HUES64 (cell line): ENCODE measurements at regions not wholly inside any gene's neighbourhood (a gene's known extent, or its start where the extent isn't known, plus 50 kb on each side); places are given as distances from the start of the nearest gene placed in this dataset.
"Not testable (repeated sequence)": the region's sequence is repeated elsewhere in the genome, so short reads cannot be mapped to it uniquely, and the experiment has no call there.

Experiments used
- H3K27ac ChIP-seq: 2 replicates; pipeline ENCODE4 v1.7.0; 2013; ENCODE audit warnings: low read depth, low read length, inconsistent platforms
- H3K27me3 ChIP-seq: 2 replicates; pipeline ENCODE4 v1.6.1; 2013; ENCODE audit warnings: mild to moderate bottlenecking, low read length; ENCODE audit not compliant: insufficient read depth
- H3K36me3 ChIP-seq: 2 replicates; pipeline ENCODE4 v1.6.1; 2013; ENCODE audit warnings: mild to moderate bottlenecking, low read length; ENCODE audit not compliant: insufficient read depth
- H3K4me1 ChIP-seq: 2 replicates; pipeline ENCODE4 v1.6.1; 2013; ENCODE audit warnings: mild to moderate bottlenecking, low read length, moderate library complexity; ENCODE audit not compliant: insufficient read depth
- H3K4me3 ChIP-seq: 2 replicates; pipeline ENCODE4 v1.5.1; 2013; ENCODE audit warnings: mild to moderate bottlenecking, low read length, moderate library complexity
- H3K9ac ChIP-seq: 2 replicates; pipeline ENCODE4 v1.6.1; 2013; ENCODE audit warnings: mild to moderate bottlenecking, low read depth, low read length
- H3K9me3 ChIP-seq: 2 replicates; pipeline ENCODE4 v1.6.1; 2013; ENCODE audit warnings: low read depth, low read length; ENCODE audit not compliant: insufficient read depth
- WGBS: fragments of 150-250, 120-280 bp; methylation state at CpG from one replicate; pipeline ENCODE4 v1.1.7; 2013; ENCODE audit warnings: missing lambda C conversion rate; 5-methylcytosine and 5-hydroxymethylcytosine counted together

DNA sequence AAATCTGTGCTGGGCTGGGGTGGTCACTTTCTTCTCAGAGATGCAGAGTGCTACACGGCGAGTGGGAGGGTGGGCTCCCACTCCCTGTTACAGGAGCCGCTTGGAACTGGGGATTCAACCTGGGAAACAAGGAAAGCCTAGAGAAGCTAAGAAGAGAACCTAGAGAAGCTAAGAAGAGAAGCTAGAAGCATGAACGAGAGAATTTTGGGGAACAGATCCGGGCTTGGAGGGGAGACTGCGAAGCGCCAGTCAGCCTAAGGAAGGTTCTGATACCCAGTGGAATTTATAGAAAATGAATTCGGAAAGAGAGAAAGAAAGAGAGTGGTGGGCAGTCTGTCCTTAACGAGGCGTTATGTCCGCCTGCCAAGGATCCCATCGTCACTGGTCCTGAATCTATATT, 492.0 kb downstream of the PRIM2 start:
- H3K9me3 ChIP-seq, H3K4me1 ChIP-seq, H3K9ac ChIP-seq, H3K36me3 ChIP-seq, H3K27ac ChIP-seq: not testable (repeated sequence)
- Histone ChIP-seq H3K27me3 (peaks cover 44% of the 10 kb centered on the region), H3K4me3 (peak overlapping the region; percentile 43; the same call in 1 of the 2 replicates)
- WGBS, result 63% methylated on average over 11 of the region's 12 CpGs

GRCh38 chr6:57813271-57814075, 496.0 kb downstream of the PRIM2 start:
- not testable (repeated sequence) for H3K36me3 ChIP-seq, H3K27ac ChIP-seq, H3K9ac ChIP-seq, H3K4me1 ChIP-seq, H3K9me3 ChIP-seq
- Histone ChIP-seq H3K4me3 (peak overlapping the region; percentile 83), H3K27me3 (peaks cover 58% of the 10 kb centered on the region)
- WGBS, result 50% methylated on average over 28 of the region's 28 CpGs

DNA sequence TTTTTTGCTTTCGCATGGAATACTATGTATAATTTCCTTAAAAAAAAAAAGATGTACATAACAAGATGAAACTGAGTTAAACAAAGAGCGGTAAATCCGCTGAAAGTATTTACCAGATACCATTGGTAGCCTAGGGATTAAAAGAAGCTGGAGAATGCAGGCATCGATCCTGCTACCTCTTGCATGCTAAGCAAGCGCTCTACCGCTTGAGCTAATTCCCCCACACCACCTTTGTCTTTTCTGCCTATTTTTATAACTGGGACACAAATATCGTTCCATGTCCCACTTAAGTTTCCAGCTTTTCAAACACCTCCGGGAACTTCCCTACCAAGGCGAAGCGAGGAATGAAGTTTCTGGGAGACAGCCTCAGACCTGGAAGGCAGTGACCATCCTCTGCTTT, 498.4 kb downstream of the PRIM2 start:
- Histone ChIP-seq H3K4me3 (peak overlapping the region; percentile 26; the same call in 1 of the 2 replicates), H3K27me3 (peaks cover 45% of the 10 kb centered on the region)
- not testable (repeated sequence) for H3K36me3 ChIP-seq, H3K27ac ChIP-seq, H3K4me1 ChIP-seq, H3K9ac ChIP-seq, H3K9me3 ChIP-seq
- 48% methylated on average over 6 of the region's 10 CpGs for WGBS

DNA sequence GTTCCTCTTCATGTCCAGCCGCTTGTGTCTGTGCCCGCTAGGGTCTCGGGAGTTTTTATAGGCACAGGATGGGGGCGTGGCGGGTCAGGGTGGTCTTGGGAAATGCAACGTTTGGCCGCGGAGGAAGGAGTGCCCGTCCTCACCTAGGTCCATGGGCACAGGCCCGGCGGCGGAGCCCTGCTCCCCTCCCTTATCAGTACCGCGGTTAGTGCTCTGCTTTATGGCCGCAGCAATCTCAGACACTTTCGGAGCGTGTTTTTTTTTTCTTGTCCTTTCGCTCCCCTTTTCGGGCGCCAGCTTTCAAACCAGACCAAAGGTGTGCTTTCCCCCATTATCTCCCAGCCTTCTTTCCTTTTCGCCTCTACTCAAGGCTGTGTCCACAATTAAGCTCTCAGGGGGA, 503.9 kb downstream of the PRIM2 start:
- not testable (repeated sequence) for H3K36me3 ChIP-seq, H3K9ac ChIP-seq, H3K9me3 ChIP-seq, H3K4me1 ChIP-seq, H3K27ac ChIP-seq
- 38% methylated on average over 8 of the region's 21 CpGs for WGBS
- peaks cover 49% of the 10 kb centered on the region for H3K27me3 ChIP-seq
- peak overlapping the region; percentile 39 for H3K4me3 ChIP-seq

GRCh38 chr6:57822448-57822847, 505.0 kb downstream of the PRIM2 start:
- peaks cover 38% of the 10 kb centered on the region for H3K27me3 ChIP-seq
- not testable (repeated sequence) for H3K27ac ChIP-seq, H3K4me1 ChIP-seq, H3K9ac ChIP-seq, H3K36me3 ChIP-seq, H3K9me3 ChIP-seq
- peak overlapping the region; percentile 48 for H3K4me3 ChIP-seq
- 50% methylated on average over 16 of the region's 19 CpGs for WGBS

GRCh38 chr6:57822896-57823358, 505.5 kb downstream of the PRIM2 start:
- H3K27me3 ChIP-seq, result peaks cover 33% of the 10 kb centered on the region
- no peaks in the 10 kb centered on the region for H3K4me1 ChIP-seq
- H3K27ac ChIP-seq, result no peak overlapping the region
- no peaks in the 10 kb centered on the region for H3K36me3 ChIP-seq
- H3K9ac ChIP-seq, result no peak overlapping the region
- peak overlapping the region; percentile 48 for H3K4me3 ChIP-seq
- 51% methylated on average over 27 of the region's 27 CpGs for WGBS
- no peaks in the 10 kb centered on the region for H3K9me3 ChIP-seq

DNA sequence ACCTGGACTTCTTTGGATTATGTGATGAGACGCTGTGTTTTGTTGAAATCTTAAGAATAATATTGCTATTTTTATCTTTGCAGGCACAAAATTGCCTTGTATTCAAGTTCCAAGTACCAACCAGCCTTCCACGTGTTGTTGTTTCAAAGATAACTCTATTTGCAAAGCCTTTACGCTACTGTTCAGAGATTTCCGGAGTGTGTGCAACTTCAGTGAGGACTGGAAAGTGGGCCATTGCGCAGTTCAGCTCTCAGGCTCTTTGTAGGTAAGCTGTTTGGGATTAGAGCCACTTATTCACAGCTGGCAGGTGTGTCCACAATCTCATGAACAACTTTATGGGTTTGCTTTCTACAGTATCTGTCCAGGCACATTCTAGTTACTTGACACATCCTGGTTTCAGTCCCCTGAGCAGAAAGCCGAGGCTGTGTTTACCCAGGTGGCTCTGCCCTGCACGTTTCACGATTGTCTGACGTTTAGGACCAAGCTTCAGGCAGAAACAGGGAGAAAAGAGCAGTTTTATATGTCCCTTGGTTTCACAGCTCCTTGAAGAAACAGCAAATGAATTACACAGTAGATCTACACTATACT, 520.3 kb downstream of the PRIM2 start:
- not testable (repeated sequence) for H3K27ac ChIP-seq, H3K9me3 ChIP-seq, H3K36me3 ChIP-seq, H3K9ac ChIP-seq, H3K27me3 ChIP-seq, H3K4me1 ChIP-seq, H3K4me3 ChIP-seq
- WGBS, result 74% methylated on average over 8 of the region's 9 CpGs

DNA sequence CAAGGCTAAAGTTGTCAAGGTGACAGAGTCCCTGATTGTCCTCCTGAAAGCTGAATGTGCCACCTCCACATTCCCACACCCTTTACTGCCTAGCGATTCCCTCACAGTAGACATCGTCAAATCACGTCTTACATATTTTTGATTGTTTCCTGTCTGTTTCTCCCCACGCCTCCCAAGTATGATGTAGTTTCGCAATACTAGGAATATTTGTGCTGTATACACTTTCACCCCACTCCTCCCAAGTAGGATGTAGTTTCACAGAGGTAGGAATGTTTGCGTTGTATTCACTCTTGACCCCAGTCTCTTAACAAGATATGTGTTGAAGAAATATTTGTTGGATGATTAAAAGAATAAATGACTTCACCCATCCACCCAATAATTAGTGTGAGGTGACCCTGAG, 524.1 kb downstream of the PRIM2 start:
- not testable (repeated sequence) for H3K27me3 ChIP-seq, H3K4me1 ChIP-seq, H3K9me3 ChIP-seq, H3K27ac ChIP-seq, H3K9ac ChIP-seq, H3K36me3 ChIP-seq, H3K4me3 ChIP-seq
- WGBS, result 90% methylated on average over 3 of the region's 6 CpGs

- H3K4me3 ChIP-seq, result peak overlapping the region; percentile 42
- 55% methylated on average over 28 of the region's 44 CpGs for WGBS
- not testable (repeated sequence) for H3K4me1 ChIP-seq, H3K27ac ChIP-seq, H3K36me3 ChIP-seq, H3K9ac ChIP-seq, H3K9me3 ChIP-seq
- peaks cover 26% of the 10 kb centered on the region for H3K27me3 ChIP-seq
Observed at GRCh38 chr6:57853745-57854407, 536.4 kb downstream of the PRIM2 start.

DNA sequence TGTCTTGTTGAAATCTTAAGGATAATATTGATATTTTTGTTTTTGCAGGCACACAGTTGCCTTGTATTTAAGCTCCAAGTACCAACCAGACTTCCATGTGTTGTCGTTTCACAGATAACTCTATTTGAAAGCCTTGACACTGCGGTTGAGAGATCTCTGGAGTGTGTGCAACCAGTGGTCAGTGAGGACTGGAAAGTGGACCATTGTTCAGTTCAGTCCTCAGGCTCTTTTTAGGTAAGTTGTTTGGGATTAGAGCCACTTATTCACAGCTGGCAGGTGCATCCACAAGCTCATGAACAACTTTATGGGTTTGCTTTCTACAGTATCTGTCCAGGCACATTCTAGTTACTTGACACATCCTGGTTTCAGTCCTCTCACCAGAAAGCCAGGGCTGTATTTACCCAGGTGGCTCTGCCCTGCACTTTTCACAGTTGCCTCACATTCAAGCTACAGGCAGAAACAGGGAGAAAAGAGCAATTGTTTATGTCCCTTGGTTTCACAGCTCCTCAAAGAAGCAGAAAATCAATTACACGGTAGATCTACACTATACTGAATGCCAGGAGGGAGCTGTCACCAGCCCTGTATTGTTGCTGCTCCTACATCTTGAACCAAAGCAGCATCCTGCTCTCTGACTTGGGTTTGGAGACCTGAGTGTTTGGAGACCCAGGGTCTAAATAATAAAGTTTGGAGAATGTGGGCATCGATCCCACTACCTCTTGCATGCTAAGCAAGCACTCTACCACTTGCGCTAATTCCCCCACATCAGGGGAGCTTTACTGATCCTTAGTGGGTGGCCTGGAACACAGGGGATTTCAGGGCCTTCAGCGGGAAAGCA, 543.3 kb downstream of the PRIM2 start:
- 64% methylated on average over 5 of the region's 6 CpGs for whole genome bisulfite sequencing
- not testable (repeated sequence) for H3K4me1 ChIP-seq

DNA sequence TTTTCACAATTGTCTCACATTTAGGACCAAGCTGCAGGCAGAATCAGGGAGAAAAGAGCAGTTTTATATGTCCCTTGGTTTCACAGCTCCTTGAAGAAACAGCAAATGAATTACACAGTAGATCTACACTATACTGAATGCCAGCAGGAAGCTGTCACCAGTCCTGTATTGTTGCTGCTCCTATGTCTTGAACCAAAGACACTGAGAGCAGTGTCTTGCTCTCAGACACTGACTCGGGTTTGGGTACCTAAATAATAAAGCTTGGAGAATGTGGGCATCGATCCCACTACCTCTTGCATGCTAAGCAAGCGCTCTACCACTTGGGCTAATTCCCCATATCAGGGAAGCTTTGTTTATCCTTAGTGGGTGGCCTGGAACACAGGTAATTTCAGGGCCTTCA, 552.7 kb downstream of the PRIM2 start:
- H3K9me3 ChIP-seq, result peaks cover 13% of the 10 kb centered on the region
- not testable (repeated sequence) for H3K27me3 ChIP-seq, H3K36me3 ChIP-seq, H3K27ac ChIP-seq, H3K4me1 ChIP-seq, H3K4me3 ChIP-seq, H3K9ac ChIP-seq
- WGBS, result 61% methylated on average over 3 of the region's 3 CpGs

More for the DNA sequence above, 543.3 kb downstream of the PRIM2 start:
- H3K9ac ChIP-seq, H3K4me3 ChIP-seq, H3K36me3 ChIP-seq, H3K27me3 ChIP-seq, H3K9me3 ChIP-seq, H3K27ac ChIP-seq: not testable (repeated sequence)
